AG20443 (cell line): ENCODE measurements at regions not wholly inside any gene's neighbourhood (a gene's known extent, or its start where the extent isn't known, plus 50 kb on each side); places are given as distances from the start of the nearest gene placed in this dataset.

Experiments
- DNase-seq: peaks from one replicate; pipeline ENCODE4 v3.0.0; 2012; ENCODE audit warnings: low spot score, mixed read lengths

GRCh38 chr11:112588252-112588694 lies 327.6 kb upstream of the PLET1 start:
- peak; percentile 82 for DNase-seq

DNA sequence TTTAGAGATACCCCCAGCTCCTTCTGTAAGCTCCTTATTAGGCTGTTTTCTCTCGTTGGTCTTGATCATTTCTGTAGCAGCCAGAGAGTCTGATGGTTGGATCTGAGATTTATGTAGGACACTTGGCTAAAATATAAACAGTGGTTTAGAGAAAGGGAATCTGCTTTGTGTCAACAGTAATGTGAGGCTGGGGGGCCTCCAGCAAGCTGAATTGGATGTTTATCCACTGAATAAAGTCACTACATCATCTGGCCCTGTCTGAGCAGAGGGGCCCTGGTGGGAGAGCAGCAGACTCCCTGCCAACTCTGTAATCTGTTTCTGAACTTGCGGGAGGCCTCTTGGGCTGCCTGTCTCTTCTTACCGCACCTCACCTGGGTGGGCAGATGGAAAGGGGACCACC lies 328.5 kb upstream of the PLET1 start:
- no peak for DNase-seq

DNA sequence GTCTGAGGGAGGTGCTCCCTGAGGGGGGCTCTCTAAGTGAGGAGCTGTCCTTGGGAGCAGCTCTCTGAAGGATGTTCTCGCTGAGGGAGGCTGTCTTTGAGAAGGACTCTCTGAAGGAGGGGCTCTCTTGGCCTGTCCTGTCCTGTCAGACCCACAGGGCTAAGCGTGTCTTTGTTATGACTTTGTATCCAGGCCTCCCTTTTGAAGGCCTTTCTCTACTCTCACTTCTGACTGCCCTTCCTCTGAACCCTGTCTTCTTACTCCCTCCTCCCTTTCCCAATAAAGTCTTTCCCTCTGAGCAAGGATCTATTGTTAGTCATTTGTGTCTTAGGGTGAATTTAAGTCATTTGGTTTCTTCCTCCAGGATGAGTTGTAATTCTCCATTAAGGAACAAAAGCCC lies 330.1 kb upstream of the PLET1 start:
- peak; percentile 20 for DNase-seq

- no peak for DNase-seq
These were observed 332.8 kb upstream of the PLET1 start for GRCh38 chr11:112593440-112593839.

DNA sequence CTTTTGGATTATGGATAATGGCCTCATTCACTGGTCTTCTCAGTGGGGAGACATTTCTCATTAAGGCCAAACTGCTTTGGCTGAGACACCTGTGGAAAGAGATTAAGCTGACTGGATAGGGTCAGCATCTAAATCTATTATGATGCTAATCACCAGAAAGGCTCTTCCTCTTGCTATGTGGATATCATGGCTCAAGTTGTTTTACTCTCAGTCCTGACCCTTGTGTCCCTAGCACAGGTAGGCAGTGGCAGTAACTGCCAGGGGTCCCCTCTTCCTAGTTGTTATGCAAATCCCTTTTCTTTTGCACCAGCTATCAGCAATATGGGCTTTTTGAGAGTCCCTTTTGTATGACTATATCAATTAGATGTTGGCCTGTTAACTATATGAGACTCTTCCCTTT lies 335.7 kb upstream of the PLET1 start:
- no peak for DNase-seq

DNA sequence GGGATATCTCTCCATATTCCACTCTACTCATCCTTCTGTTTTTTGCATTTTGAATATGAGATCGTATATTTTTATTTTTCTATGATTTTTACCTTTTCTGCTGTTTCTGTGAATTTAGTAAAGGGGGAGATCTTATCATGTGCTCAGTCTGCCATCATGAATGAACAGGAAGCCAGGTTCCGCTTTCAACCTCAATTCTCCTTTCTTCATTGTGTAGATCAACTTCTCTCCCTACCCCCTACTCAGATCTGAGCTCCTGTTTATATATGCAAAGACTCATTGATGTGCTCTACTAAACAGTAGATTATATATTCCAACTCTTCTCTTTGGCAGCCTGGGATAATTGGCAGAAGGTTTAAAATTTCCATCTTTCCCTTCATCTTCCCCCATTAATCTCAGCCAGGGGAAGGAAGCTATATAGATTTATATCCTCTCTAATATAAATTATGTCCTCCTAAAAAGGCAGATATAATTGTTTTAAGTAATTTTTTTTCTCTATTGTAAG lies 336.7 kb upstream of the PLET1 start:
- no peak for DNase-seq

DNA sequence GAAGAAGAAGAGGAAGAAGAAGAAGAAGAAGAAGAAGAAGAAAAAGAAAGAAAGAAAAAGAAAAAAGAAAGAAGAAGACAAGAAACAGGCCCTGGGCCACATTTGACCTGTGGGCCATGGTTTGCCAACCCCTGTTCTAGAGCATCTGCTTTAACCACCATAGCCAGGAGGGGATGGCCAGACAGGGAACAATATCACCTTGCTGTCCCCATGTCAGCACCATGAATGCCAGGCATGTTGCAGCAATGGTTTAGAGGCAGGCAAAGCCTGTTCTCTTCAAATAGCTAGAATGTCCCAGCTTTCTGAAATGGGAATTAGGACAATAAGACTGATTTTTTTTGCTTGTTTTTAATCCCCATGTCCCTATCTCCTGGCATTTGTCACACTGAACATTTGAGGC lies 338.6 kb upstream of the PLET1 start:
- no peak for DNase-seq

DNA sequence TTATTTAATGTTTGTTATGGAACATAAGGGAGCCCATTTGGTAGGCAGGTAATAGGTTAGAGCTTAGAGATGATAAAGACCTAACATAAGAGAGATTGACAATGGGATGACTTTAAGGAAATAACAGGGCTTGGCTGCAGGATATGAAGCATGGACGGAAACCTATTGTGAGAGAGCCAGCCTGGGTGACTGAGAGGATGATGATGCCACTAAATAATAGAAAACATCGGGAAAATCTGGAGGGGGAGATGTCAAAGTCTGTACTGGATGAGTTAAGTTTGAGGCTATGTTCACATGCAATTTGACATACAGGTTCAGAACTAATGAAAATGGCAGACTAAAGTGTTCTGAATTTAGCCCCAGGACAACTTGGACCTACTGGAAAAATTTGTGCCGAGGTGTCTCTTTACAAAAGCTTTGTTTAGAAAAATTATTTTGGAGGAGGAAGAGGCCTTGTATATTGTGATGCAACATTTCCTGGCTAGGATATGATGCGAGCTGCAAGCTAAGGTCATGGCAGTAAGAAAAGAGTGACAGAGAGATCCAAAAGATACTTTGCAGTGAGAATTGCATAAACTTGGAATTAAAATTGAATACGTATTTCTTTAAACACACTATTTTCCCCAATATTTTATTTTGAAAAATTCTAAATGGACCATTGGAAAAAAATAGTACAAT lies 339.3 kb upstream of the PLET1 start:
- no peak for DNase-seq

DNA sequence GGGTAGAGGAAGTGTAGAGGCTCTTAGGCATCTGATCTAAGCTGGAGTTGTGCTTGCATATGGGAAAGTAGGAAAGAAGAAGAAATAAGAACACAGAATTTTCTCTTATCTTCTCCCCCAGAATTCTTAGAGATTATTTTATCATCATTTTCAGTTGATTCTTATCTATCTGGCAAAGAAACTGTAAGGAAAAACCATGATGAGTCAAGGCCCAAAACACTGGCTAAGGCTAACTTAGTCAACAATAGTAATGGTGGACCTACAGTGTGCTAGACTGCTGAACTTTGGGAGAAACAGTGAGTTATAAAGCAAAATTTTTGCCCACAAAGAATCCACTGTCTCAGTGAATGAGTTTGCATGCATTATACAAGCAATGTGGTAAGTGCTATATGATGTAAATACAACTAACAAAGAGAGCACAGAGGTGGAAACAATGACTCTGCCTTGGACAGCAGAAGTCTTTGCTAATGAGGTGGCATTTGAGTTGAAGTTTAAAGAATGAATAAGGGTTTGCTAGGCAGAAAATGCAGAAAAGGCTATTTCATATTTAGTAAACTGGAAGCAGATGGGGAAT lies 344.5 kb upstream of the PLET1 start:
- DNase-seq, result no peak

- no peak for DNase-seq
These were observed 346.0 kb upstream of the PLET1 start for GRCh38 chr11:112606656-112607055.

- DNase-seq, result no peak
These were observed 347.8 kb upstream of the PLET1 start for GRCh38 chr11:112608509-112608908.

- no peak for DNase-seq
These were observed 349.8 kb upstream of the PLET1 start for GRCh38 chr11:112610494-112610893.

DNA sequence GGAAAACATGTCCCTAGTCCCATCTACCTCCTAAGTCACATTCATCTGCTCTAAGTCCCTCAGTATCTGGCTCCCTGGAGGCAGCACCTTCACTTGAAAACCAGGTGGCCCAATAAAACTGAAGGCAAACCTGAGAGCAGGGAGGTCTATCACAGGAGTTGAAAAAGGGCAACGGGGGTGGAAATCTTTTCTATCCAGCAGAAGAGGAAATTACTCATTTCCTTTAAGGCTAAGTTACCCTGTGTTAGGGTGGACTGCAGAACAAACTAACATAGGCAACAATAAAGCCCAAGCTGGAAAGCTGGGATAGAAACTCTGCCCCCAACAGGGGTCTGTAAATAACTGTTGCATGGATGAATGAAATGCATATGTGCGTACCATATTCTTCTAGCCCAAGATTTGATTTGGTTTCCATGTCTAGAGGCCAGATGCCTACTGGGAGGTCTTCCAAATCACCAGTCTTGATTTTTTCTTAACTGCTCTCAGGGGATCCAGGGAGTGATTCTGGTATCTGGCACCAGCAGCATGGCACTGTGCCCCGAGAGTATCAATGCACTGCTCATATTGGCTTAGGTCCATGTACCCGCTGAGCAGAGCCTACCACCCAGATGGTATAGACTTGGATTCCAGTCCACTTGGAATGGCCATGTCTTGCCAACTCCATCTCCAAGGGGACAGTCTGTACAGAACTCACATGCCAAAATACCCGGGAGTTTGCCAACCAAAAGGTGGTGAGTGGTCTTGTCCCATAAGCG lies 350.0 kb upstream of the NCAM1 start:
- no peak for DNase-seq

DNA sequence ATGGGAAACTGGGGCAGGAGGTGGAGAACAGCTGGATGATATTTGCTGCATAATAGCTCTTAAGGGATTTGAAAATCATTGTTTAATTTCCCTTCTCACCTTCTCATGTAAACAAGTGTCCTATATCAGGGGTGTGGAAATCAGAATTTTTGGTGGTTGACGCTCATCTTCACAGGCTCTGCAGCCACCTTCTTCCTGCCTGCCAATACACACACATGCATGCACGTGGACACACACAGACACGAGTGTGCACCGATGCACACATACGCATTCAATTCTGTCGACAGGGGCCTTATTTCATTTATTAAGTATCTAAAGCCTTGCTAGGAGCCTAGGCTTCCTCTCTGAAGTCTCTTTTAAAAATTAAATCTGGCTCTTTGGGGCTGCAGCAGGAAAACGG lies 349.4 kb upstream of the NCAM1 start:
- DNase-seq, result no peak

DNA sequence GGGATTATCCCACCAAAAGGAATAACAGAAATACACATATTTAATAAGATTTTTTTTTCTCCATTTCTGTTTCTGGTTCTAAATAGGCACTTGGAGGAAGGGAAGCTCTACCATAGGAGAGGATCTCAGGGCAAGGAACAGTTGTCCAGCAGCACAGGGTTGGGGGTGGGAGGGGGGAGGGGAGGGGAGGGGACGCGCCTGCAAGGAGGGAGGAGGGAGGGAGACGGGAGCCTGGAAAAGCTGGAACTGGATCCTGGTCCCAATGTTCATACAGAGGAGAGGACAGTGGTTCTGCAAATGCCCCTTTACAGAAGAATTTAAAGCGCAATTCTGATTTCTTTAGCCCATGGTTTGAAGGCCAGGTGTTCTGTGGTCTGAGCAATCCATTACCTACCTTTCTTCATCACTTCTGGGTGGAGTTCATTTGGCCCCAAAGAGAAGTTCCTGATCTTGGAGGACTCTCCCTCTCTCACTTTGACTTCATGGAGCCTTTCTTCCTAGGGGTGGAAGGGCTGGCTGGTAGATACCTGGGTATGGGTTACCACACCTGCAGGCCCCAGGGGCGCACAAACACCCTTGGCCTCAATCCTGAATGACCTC lies 348.9 kb upstream of the NCAM1 start:
- DNase-seq, result no peak

GRCh38 chr11:112613051-112613972 lies 347.9 kb upstream of the NCAM1 start:
- peak; percentile 79 for DNase-seq

- no peak for DNase-seq
These were observed 346.6 kb upstream of the NCAM1 start for GRCh38 chr11:112614605-112615004.

DNA sequence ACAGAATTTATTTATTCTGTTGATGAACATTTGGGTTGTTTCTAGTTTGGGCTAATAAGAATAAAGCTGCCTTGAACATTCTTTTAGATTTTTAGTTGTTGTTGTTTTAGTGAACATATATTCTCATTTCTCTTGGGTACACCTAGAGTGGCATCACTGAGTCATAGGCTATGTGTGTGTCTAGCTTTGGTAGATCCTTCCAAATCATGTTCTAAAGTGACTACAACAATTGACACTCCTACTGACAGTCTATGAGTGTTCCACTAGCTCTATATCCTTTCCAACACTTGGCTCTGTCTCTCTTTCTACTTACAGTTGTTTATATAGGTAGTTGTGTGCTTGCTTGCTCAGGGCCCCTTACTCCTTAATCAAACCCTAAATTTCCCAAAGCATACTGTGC lies 346.0 kb upstream of the NCAM1 start:
- no peak for DNase-seq

GRCh38 chr11:112615891-112616290 lies 345.3 kb upstream of the NCAM1 start:
- DNase-seq, result no peak

DNA sequence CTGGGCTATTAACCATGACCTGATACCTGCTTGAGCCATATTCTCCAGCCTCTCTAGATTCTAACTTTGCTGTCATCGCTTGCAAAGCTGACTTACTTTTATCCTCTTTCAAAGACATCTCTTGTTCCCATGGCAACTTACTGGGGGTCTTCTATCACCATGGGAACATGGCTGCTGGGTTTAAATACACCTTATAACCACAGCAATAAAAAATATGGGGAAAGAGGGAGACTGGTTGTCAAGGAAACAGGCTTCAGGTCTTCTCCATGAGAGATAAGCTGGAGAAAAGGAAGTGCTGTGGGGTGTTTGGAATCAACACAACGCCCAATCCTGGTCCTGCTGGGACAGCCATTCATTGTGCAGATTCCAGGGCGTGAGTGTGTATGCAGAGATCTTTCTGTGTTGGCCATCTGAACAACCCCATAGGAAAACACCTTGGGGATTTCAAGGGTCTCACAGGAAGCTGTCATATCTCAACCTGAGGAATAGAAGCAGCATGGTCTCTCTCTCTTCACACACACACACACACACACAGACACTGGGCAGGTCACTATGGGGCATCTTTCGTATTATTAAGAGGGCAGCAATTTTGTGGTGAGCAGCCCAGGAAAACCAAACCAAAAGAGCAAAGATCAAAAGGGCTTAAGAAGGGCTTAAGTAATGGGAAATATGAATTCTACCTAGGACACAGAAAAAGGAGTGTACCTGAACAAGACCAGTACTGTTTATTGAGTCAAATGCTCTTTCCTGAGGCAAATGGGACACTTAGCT lies 344.7 kb upstream of the NCAM1 start:
- no peak for DNase-seq

DNA sequence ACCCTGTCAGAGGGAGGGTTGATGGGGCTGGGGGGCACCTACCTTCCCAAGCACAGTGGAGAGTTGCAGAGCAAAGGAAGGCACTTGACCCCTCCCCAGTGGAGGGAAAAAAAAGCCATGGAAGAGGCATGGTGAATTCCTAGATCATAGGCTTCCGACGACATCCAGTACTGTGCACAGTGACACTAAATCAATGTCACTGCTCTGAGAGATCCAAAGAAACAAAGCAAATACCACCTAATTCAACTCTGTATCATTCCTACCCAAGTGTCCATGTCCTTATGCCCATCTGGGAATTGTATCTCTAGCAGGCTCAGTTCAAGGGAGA lies 344.2 kb upstream of the NCAM1 start:
- DNase-seq, result no peak
